OCI-LY3 (cell line): ENCODE measurements at regions not wholly inside any gene's neighbourhood (a gene's known extent, or its start where the extent isn't known, plus 50 kb on each side); places are given as distances from the start of the nearest gene placed in this dataset.

Source experiments
- CTCF ChIP-seq: fragments of 200-600, 300-600 bp; sonication (generic); IDR thresholded peaks from 2 replicates; pipeline ENCODE4 v1.5.1; 2014; ENCODE audit warnings: antibody characterized with exemption, low read length, low read depth
- EZH2phosphoT487 ChIP-seq: fragments of 200-600 bp; shearing (Covaris generic); IDR thresholded peaks from 2 replicates; pipeline ENCODE4 v1.6.1; 2018; ENCODE audit warnings: antibody characterized with exemption, mixed run types, low read depth

- TF ChIP-seq CTCF: no peak
- TF ChIP-seq EZH2phosphoT487: no peak
These were observed 76.6 kb upstream of the ACTBL2 start for GRCh38 chr5:57559110-57559635.
